ENCODE measurements at regions not wholly inside any gene's neighbourhood (a gene's known extent, or its start where the extent isn't known, plus 50 kb on each side); places are given as distances from the start of the nearest gene placed in this dataset.

DNA sequence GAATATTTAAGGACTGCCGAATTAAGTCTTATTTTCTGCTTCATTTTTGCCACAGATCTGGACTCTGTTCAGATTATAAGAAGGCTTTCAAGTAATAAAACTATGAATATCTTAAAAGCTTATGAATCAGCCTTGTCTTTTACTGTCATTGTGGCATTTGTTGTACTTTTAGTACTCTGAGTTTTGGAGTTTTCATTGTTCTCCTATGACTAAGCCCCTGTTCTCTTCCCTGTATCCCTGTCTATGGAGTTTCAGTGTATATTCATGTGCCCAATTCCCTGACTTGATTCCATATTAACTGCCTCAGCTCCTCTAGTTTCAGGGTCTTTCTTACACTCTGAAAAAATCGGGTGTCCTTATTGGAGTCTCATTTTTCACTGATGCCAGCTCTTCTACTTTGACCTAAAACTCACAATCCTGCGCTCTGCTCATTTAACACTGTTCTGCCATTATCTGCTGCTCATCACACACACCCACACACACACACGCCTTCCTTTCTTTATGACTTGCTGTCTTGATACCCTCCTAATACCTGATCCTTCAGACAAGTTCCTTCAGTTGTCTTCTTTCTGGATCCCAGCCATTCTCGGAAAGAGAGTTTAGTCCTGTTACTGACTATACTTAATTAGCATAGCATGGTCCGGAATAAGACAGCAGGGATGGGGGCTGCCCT lies 511.8 kb downstream of the CPS1 start:
- Histone ChIP-seq H3K27ac (no peak overlapping the region), H3K4me3 (ENCODE audit: low read depth, low read length) (no peak overlapping the region), H3K27me3 (replicated peaks) (no peaks in the 10 kb centered on the region), H3K36me3 (replicated peaks) (no peaks in the 10 kb centered on the region)
- in situ Hi-C loops (cut with HindIII; ENCODE audit: low pct_ligation_motif_present, low sequenced_read_pairs): no loop called here
- TF ChIP-seq, protein P1, sequence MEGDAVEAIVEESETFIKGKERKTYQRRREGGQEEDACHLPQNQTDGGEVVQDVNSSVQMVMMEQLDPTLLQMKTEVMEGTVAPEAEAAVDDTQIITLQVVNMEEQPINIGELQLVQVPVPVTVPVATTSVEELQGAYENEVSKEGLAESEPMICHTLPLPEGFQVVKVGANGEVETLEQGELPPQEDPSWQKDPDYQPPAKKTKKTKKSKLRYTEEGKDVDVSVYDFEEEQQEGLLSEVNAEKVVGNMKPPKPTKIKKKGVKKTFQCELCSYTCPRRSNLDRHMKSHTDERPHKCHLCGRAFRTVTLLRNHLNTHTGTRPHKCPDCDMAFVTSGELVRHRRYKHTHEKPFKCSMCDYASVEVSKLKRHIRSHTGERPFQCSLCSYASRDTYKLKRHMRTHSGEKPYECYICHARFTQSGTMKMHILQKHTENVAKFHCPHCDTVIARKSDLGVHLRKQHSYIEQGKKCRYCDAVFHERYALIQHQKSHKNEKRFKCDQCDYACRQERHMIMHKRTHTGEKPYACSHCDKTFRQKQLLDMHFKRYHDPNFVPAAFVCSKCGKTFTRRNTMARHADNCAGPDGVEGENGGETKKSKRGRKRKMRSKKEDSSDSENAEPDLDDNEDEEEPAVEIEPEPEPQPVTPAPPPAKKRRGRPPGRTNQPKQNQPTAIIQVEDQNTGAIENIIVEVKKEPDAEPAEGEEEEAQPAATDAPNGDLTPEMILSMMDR (IDR thresholded peaks at IDR 0.05; ENCODE audit: low read depth, low read length, missing control alignments): no peak
- no peak for DNase-seq

DNA sequence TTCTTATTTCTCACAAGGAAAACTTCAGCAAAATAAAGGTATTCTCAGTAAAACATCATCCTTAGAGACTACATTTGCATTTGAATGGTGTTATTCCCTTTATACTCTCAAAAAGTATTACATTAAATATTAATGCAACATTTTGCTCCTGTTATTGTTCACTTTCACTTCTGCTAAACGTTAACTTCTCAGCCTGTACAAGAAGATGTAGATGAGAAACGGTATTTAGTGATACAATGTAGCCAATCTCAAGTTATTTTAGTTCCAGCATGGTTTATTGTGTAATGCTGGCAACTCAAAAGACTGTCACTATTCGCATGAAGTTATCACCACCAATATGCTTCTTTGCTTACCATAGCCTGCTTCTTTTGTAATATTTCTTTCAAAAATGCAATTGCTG lies 514.1 kb downstream of the CPS1 start:
- in situ Hi-C loops (cut with HindIII; ENCODE audit: low pct_ligation_motif_present, low sequenced_read_pairs): no loop called here
- TF ChIP-seq, protein P1 (IDR thresholded peaks at IDR 0.05; ENCODE audit: low read depth, low read length, missing control alignments): no peak
- Histone ChIP-seq H3K36me3 (replicated peaks) (no peaks in the 10 kb centered on the region), H3K27ac (no peak overlapping the region), H3K27me3 (replicated peaks) (no peaks in the 10 kb centered on the region), H3K4me3 (ENCODE audit: low read depth, low read length) (no peak overlapping the region)
- no peak for DNase-seq

DNA sequence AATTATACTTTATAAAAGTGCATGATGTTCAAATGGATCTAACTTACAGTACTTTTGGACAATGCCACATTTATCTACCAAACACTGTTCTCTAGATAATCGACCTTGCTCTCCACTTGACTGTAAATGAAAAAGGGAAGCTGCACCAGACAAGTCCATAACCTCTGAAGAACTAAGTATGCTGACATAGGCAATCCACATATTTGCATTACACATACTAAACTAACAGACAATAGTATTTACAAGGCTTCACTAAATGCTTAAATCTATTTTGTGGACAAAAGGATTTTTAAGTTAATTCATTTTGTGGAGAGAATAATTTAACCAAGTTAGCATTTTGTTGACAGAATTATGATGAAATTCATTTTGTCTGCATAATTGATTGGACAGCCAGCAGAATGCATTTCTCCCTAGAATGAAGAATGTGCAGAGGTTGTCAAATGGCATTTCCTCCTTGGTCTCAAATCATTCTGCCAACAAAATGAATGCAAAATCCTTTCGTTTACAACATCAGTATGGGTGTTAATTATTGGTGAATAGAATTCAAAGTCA lies 520.9 kb downstream of the CPS1 start:
- in situ Hi-C loops (cut with HindIII; ENCODE audit: low pct_ligation_motif_present, low sequenced_read_pairs): no loop called here
- no peaks in the 10 kb centered on the region for H3K27me3 ChIP-seq (replicated peaks)
- H3K4me3 ChIP-seq (ENCODE audit: low read depth, low read length): no peak overlapping the region
- no peak overlapping the region for H3K27ac ChIP-seq
- no peak for DNase-seq
- H3K36me3 ChIP-seq (replicated peaks): no peaks in the 10 kb centered on the region
- TF ChIP-seq, protein P1 (IDR thresholded peaks at IDR 0.05; ENCODE audit: low read depth, low read length, missing control alignments): no peak

DNA sequence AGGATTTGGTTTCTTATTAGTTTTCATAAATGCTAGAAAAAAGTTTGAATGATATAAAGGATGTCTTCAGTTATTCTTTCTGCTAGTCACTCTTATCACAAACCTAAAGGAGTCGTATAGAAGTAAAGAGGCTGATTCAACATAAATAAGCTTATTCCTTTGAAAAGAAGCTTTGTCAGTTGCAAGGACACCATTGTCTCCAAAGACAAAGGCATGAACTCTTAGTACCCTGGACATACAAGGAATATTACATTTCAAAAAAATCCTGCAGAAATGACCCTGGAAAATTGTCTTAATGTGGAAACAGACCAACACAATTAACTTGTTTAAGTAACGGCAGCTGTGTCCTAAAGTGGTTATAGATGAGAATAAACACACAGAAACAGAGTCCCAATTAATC lies 528.0 kb downstream of the CPS1 start:
- TF ChIP-seq, protein P1 (IDR thresholded peaks at IDR 0.05; ENCODE audit: low read depth, low read length, missing control alignments): no peak
- H3K27ac ChIP-seq: no peak overlapping the region
- no peak overlapping the region for H3K4me3 ChIP-seq (ENCODE audit: low read depth, low read length)
- H3K36me3 ChIP-seq (replicated peaks): no peaks in the 10 kb centered on the region
- DNase-seq: no peak
- in situ Hi-C loops (cut with HindIII; ENCODE audit: low pct_ligation_motif_present, low sequenced_read_pairs): no loop called here
- no peaks in the 10 kb centered on the region for H3K27me3 ChIP-seq (replicated peaks)

DNA sequence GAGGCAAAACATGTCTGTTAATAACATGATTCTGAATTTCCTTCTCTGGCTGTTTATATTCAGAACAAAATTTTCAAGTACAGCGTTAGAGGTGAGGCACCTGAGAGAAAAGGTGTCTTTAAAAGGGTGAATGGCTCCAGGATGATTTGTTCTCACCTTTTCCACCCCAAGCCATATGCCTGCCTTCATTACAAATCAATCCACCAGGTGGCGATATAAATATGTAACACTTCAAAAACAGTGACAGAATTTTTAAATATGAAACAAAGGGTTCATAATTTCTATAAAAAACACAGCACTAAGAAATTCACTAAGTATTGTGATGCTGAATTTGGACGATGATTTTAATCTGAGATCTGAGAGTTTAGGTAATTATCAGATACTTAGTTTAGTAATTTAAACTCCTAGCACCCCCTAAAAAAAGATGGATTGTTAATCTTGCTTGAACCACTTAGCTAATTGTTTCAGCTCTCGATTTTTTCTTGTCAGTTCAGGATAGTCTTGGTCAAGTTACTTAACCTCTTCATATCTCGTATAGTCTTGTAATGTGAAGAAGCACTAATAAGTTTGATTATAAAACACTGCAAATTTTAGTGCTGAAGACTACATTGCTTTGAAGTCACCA lies 528.8 kb downstream of the CPS1 start:
- Histone ChIP-seq H3K27me3 (replicated peaks) (no peaks in the 10 kb centered on the region), H3K27ac (no peak overlapping the region), H3K4me3 (ENCODE audit: low read depth, low read length) (no peak overlapping the region), H3K36me3 (replicated peaks) (no peaks in the 10 kb centered on the region)
- TF ChIP-seq, protein P1 (IDR thresholded peaks at IDR 0.05; ENCODE audit: low read depth, low read length, missing control alignments): peak; percentile 59
- in situ Hi-C loops (cut with HindIII; ENCODE audit: low pct_ligation_motif_present, low sequenced_read_pairs): no loop called here
- peak; percentile 22 for DNase-seq
